Epidermal melanocyte (primary cell): ENCODE measurements at regions not wholly inside any gene's neighbourhood (a gene's known extent, or its start where the extent isn't known, plus 50 kb on each side); places are given as distances from the start of the nearest gene placed in this dataset.

Experiments
- DNase-seq: peaks from one replicate; pipeline ENCODE4 v3.0.0; 2011; ENCODE audit warnings: low spot score; ENCODE audit not compliant: insufficient read length

GRCh38 chr12:22740656-22741355 is 115.8 kb downstream of the ETNK1 start:
- DNase-seq: no peak

GRCh38 chr12:22743700-22744099 is 118.7 kb downstream of the ETNK1 start:
- DNase-seq: no peak

GRCh38 chr12:22744197-22744596 is 119.2 kb downstream of the ETNK1 start:
- no peak for DNase-seq

- DNase-seq: no peak
Measured at GRCh38 chr12:22746720-22747119, 121.7 kb downstream of the ETNK1 start.

GRCh38 chr12:22755629-22756028 is 130.7 kb downstream of the ETNK1 start:
- DNase-seq: no peak

- DNase-seq: no peak
Measured at GRCh38 chr12:22759769-22760674, 135.1 kb downstream of the ETNK1 start.

- no peak for DNase-seq
Measured at GRCh38 chr12:22765421-22766130, 140.6 kb downstream of the ETNK1 start.

GRCh38 chr12:22766911-22767420 is 142.0 kb downstream of the ETNK1 start:
- DNase-seq: no peak

GRCh38 chr12:22781339-22781738 is 156.4 kb downstream of the ETNK1 start:
- no peak for DNase-seq

GRCh38 chr12:22787557-22787956 is 162.6 kb downstream of the ETNK1 start:
- DNase-seq: no peak

GRCh38 chr12:22788913-22789312 is 163.9 kb downstream of the ETNK1 start:
- no peak for DNase-seq

- DNase-seq: no peak
Measured at GRCh38 chr12:22792138-22792537, 167.2 kb downstream of the ETNK1 start.

GRCh38 chr12:22794017-22794416 is 169.0 kb downstream of the ETNK1 start:
- DNase-seq: no peak

GRCh38 chr12:22796941-22797630 is 172.1 kb downstream of the ETNK1 start:
- DNase-seq: no peak

- DNase-seq: no peak
Measured at GRCh38 chr12:22797701-22798100, 172.7 kb downstream of the ETNK1 start.

- no peak for DNase-seq
Measured at GRCh38 chr12:22798116-22798515, 173.1 kb downstream of the ETNK1 start.

- DNase-seq: no peak
Measured at GRCh38 chr12:22799503-22799902, 174.5 kb downstream of the ETNK1 start.

- no peak for DNase-seq
Measured at GRCh38 chr12:22800332-22800731, 175.4 kb downstream of the ETNK1 start.

- no peak for DNase-seq
Measured at GRCh38 chr12:22802883-22803630, 178.1 kb downstream of the ETNK1 start.

- no peak for DNase-seq
Measured at GRCh38 chr12:22803725-22804124, 178.8 kb downstream of the ETNK1 start.
